ENCODE measurements at regions not wholly inside any gene's neighbourhood (a gene's known extent, or its start where the extent isn't known, plus 50 kb on each side); places are given as distances from the start of the nearest gene placed in this dataset.

DNA sequence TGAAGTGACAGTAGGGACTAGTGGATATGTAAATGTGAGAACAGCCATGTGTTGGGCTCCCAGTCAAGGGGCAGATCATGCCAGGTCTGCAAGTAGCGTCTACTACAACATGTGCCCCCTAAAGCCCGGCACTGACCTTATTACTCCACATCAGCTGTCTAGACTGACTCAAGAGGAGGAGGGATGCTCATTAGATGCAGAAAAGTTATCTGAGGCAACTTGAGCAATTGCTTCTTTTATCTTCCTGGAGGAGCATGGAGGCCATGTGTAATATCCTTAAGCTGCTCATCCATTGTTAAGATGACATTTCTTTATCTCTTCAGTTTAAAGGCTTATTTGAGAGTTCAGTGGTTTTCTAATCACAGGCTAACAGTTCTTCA lies 404.7 kb upstream of the FLRT2 start:
- POLR2A ChIA-PET: no interaction called here
- Histone ChIP-seq H3K27me3 (ENCODE audit: control insufficient read depth, insufficient read depth, low read length) (no peaks in the 10 kb centered on the region), H3K9me3 (ENCODE audit: control insufficient read depth, insufficient read depth, low read length) (no peaks in the 10 kb centered on the region), H3K4me3 (ENCODE audit: low read depth, low read length) (no peak overlapping the region), H3K27ac (ENCODE audit: low read depth, low read length) (no peak overlapping the region)
- no peak for DNase-seq (ENCODE audit: low read depth, low spot score)
- TF ChIP-seq, protein P1, sequence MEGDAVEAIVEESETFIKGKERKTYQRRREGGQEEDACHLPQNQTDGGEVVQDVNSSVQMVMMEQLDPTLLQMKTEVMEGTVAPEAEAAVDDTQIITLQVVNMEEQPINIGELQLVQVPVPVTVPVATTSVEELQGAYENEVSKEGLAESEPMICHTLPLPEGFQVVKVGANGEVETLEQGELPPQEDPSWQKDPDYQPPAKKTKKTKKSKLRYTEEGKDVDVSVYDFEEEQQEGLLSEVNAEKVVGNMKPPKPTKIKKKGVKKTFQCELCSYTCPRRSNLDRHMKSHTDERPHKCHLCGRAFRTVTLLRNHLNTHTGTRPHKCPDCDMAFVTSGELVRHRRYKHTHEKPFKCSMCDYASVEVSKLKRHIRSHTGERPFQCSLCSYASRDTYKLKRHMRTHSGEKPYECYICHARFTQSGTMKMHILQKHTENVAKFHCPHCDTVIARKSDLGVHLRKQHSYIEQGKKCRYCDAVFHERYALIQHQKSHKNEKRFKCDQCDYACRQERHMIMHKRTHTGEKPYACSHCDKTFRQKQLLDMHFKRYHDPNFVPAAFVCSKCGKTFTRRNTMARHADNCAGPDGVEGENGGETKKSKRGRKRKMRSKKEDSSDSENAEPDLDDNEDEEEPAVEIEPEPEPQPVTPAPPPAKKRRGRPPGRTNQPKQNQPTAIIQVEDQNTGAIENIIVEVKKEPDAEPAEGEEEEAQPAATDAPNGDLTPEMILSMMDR (IDR thresholded peaks at IDR 0.05; ENCODE audit: low read depth, low read length): no peak
- CTCF ChIA-PET: no interaction called here

DNA sequence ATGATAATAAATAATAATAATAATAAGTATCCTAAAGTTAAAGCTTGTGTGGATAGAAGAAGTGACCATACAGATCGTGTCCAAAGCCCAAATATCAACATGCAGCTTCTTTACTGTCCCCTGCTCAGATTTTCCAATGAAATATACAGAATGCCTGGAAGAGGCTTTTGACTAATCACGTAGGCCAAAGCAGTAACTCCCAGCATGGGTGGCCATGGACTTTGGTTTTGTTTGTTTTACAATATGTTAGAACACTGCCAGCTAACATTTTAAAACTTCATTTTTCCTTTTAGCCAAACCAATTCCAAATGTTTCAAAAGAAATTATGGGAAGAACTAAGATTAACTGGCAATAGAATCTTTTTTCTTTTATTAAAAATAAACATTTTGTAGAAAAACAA lies 400.0 kb upstream of the FLRT2 start:
- TF ChIP-seq, protein P1 (IDR thresholded peaks at IDR 0.05; ENCODE audit: low read depth, low read length): no peak
- POLR2A ChIA-PET: no interaction called here
- Histone ChIP-seq H3K9me3 (ENCODE audit: control insufficient read depth, insufficient read depth, low read length) (no peaks in the 10 kb centered on the region), H3K4me3 (ENCODE audit: low read depth, low read length) (no peak overlapping the region), H3K27ac (ENCODE audit: low read depth, low read length) (no peak overlapping the region), H3K27me3 (ENCODE audit: control insufficient read depth, insufficient read depth, low read length) (no peaks in the 10 kb centered on the region)
- no peak for DNase-seq (ENCODE audit: low read depth, low spot score)
- CTCF ChIA-PET: no interaction called here

DNA sequence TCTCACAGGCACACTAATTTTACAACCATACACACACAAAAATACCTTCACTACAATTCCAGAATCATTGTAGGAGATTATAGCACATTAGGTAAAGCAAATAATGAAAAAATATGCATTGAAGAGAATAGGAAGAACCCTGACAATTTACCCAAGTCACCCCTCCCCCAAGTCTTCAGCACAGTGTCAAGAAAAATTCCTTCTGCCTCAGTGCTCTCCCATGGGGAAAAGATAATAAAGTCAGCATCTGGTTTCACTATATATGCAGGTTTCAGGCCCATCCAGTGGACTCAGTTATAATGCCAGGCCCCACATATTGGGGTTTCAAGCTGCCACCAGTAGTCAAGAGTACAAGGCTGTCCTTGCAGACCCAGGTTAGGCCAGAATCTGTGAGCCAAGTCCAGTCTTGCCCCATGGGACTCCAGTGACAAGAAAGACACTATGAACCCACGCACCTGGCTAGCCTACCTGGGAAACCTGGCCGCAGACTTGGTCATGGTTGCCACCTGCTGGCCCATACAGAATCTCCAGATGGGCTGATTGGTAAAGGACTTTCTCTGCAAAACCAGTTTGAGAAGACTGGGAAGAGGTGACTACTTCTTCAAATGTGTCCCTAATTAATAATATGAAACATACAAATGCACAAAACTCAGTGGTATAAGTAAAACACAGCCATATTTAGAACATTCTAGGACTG lies 398.6 kb upstream of the FLRT2 start:
- no peaks in the 10 kb centered on the region for H3K27me3 ChIP-seq (ENCODE audit: control insufficient read depth, insufficient read depth, low read length)
- DNase-seq (ENCODE audit: low read depth, low spot score): no peak
- H3K27ac ChIP-seq (ENCODE audit: low read depth, low read length): no peak overlapping the region
- ChIA-PET POLR2A (no interaction called here), CTCF (no interaction called here)
- TF ChIP-seq, protein P1 (IDR thresholded peaks at IDR 0.05; ENCODE audit: low read depth, low read length): no peak
- H3K9me3 ChIP-seq (ENCODE audit: control insufficient read depth, insufficient read depth, low read length): no peaks in the 10 kb centered on the region
- no peak overlapping the region for H3K4me3 ChIP-seq (ENCODE audit: low read depth, low read length)

DNA sequence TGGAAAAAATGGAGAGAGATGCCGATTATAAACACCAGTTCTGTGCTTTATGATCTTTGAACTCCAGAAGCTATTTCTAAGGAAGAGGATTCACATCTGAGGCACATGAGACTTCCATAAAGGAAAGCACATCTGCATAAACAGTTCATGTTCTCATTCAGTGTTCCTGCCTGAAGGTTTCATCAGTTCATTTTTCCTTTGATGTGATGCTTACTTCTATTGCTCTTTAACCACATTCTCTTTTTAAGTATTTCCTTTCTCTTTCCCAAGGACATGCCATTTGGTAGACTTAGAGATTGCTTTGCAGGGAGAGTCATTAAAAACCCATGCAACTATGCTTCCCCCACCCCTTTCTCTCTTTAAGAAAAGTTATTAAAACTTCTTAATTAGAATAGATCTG lies 387.0 kb upstream of the FLRT2 start:
- TF ChIP-seq, protein P1 (IDR thresholded peaks at IDR 0.05; ENCODE audit: low read depth, low read length): no peak
- CTCF ChIA-PET: no interaction called here
- POLR2A ChIA-PET: no interaction called here
- H3K27ac ChIP-seq (ENCODE audit: low read depth, low read length): no peak overlapping the region
- H3K9me3 ChIP-seq (ENCODE audit: control insufficient read depth, insufficient read depth, low read length): no peaks in the 10 kb centered on the region
- H3K27me3 ChIP-seq (ENCODE audit: control insufficient read depth, insufficient read depth, low read length): no peaks in the 10 kb centered on the region
- no peak for DNase-seq (ENCODE audit: low read depth, low spot score)
- no peak overlapping the region for H3K4me3 ChIP-seq (ENCODE audit: low read depth, low read length)

DNA sequence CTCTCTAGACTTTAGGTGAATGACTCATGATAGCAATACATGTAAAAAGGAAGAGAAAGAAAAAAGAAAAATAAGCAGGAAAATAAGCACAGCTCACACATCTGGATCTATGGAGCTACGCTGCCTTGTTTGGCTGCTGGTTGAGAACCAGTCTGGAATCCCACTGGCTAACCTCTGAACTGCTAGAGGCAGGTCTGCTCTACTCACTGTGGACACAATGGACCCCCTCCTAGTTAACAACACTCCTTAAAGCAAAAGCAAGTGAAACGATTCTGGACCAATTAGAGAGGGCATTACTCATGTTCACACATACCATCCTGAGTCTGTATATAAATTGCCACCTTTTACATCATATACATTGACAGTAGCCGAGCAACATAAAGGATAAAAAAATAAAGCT lies 383.2 kb upstream of the FLRT2 start:
- CTCF ChIA-PET: no interaction called here
- Histone ChIP-seq H3K27me3 (ENCODE audit: control insufficient read depth, insufficient read depth, low read length) (no peaks in the 10 kb centered on the region), H3K9me3 (ENCODE audit: control insufficient read depth, insufficient read depth, low read length) (no peaks in the 10 kb centered on the region), H3K27ac (ENCODE audit: low read depth, low read length) (no peak overlapping the region), H3K4me3 (ENCODE audit: low read depth, low read length) (no peak overlapping the region)
- TF ChIP-seq, protein P1 (IDR thresholded peaks at IDR 0.05; ENCODE audit: low read depth, low read length): no peak
- POLR2A ChIA-PET: no interaction called here
- DNase-seq (ENCODE audit: low read depth, low spot score): no peak
